HepG2 (cell line): ENCODE measurements at regions not wholly inside any gene's neighbourhood (a gene's known extent, or its start where the extent isn't known, plus 50 kb on each side); places are given as distances from the start of the nearest gene placed in this dataset.

ENCODE experiments used
- ATAC-seq: fragments of 200-7000 bp; cut with Tn5 transposase; 3 replicates; pipeline ENCODE4 v1.9.1; 2020; ENCODE audit warnings: mild to moderate bottlenecking, moderate library complexity
- BruUV-seq: library from RNA; stranded (reverse); fragments of 400-500 nt; replicated peaks from 2 replicates; lab custom pipeline; 2021; lab: Mats Ljungman, UMichigan
- CTCF ChIA-PET: fragments of 300-600 bp; formaldehyde crosslinking; extraction: SDS; loops from one replicate; lab custom pipeline; 2021; ENCODE audit warnings: low total read pairs, inconsistent platforms, low intra/inter-chr PET ratio; lab: Yijun Ruan, JAX
- POLR2A ChIA-PET: fragments of 350-600 bp; sonication (Branson Sonifier 250); formaldehyde crosslinking; loops from one replicate; lab custom pipeline; 2020; ENCODE audit warnings: antibody characterized with exemption, inconsistent platforms; lab: Yijun Ruan, JAX
- DNase-seq: peaks from one replicate; pipeline ENCODE4 v3.0.0-alpha.2; 2015; ENCODE audit warnings: low spot score
- FAIRE-seq: peaks from 3 replicates; lab custom pipeline; 2011; peaks lifted over from hg19 to GRCh38; lab: Jason Lieb, UNC
- H2AFZ ChIP-seq: one replicate; pipeline ENCODE4 v1.6.1; 2011; ENCODE audit warnings: low read length, inconsistent platforms
- H3K27ac ChIP-seq: fragments of 300-600 bp; 3 replicates; pipeline ENCODE4 v1.8.0; 2011; ENCODE audit warnings: mixed run types, mild to moderate bottlenecking, mixed read lengths, low read length, inconsistent platforms; ENCODE audit not compliant: insufficient read depth; ENCODE audit errors: extremely low read length
- H3K27me3 ChIP-seq, 2 experiments: fragments of 200-600 bp in 1 of 2; 2 replicates in 1 of 2; 3 replicates in 1 of 2; pipeline versions ENCODE4 v1.6.0 to v1.8.0; 2011; ENCODE audit warnings: low read length in 2 of 2, mild to moderate bottlenecking in 2 of 2, moderate library complexity in 2 of 2, inconsistent platforms in 1 of 2; ENCODE audit not compliant: insufficient read depth in 2 of 2, control insufficient read depth in 1 of 2
- H3K36me3 ChIP-seq, 2 experiments: fragments of 200-600 bp in 1 of 2; replicated peaks in 1 of 2; 2 replicates in 1 of 2; 3 replicates in 1 of 2; pipeline versions ENCODE4 v1.5.1 to v1.8.0; 2011; ENCODE audit warnings: low read length in 2 of 2, inconsistent platforms in 1 of 2; ENCODE audit not compliant: insufficient read depth in 2 of 2, control insufficient read depth in 1 of 2
- H3K4me1 ChIP-seq: 2 replicates; pipeline ENCODE4 v1.5.1; 2012; ENCODE audit warnings: low read length, inconsistent platforms; ENCODE audit not compliant: insufficient read depth
- H3K4me2 ChIP-seq: 2 replicates; pipeline ENCODE4 v1.6.0; 2011; ENCODE audit warnings: low read depth, low read length, inconsistent platforms
- H3K4me3 ChIP-seq, 3 experiments: fragments of 200-600 bp in 1 of 3; sonication (generic), shearing (Covaris generic) in 1 of 3; replicated peaks in 1 of 3; 2 replicates each; pipeline ENCODE4 v1.5.1; 2011 to 2016; ENCODE audit warnings: low read length in 3 of 3, inconsistent platforms in 2 of 3, low read depth in 2 of 3, mild to moderate bottlenecking in 2 of 3, control low read depth in 1 of 3, mixed read lengths in 1 of 3; ENCODE audit not compliant: insufficient read depth in 1 of 3
- H3K79me2 ChIP-seq: one replicate; pipeline ENCODE4 v1.6.1; 2011; ENCODE audit warnings: low read length, inconsistent platforms; ENCODE audit not compliant: insufficient read depth
- H3K9ac ChIP-seq: 2 replicates; pipeline ENCODE4 v1.6.0; 2011; ENCODE audit warnings: mild to moderate bottlenecking, low read depth, low read length, inconsistent platforms; ENCODE audit not compliant: insufficient read depth
- H3K9me3 ChIP-seq: 2 replicates; pipeline ENCODE4 v1.5.1; 2012; ENCODE audit warnings: mild to moderate bottlenecking, low read length
- H4K20me1 ChIP-seq: 2 replicates; pipeline ENCODE4 v1.6.0; 2011; ENCODE audit warnings: inconsistent platforms, mild to moderate bottlenecking, low read length, moderate library complexity; ENCODE audit not compliant: insufficient read depth
- ARNTL ChIP-seq: sonication (generic); formaldehyde crosslinking; IDR thresholded peaks from 2 replicates; pipeline ENCODE4 v1.4.0; 2020; ENCODE audit warnings: mild to moderate bottlenecking, missing genetic modification reagents
- CBX1 ChIP-seq: IDR thresholded peaks from one replicate; pipeline ENCODE4 v1.6.1; 2016; ENCODE audit warnings: antibody characterized with exemption, low read depth
- CBX2 ChIP-seq, 2 experiments: fragments of 200-600 bp in 1 of 2; sonication (generic); formaldehyde crosslinking in 1 of 2; IDR thresholded peaks; 2 replicates each; pipeline versions ENCODE4 v1.7.0 to v1.8.1; 2018 to 2022; ENCODE audit warnings: low read depth in 2 of 2, low read length in 1 of 2, mild to moderate bottlenecking in 1 of 2, missing genetic modification reagents in 1 of 2
- ELF3 ChIP-seq: IDR thresholded peaks from 2 replicates; pipeline ENCODE4 v1.6.1; 2016; ENCODE audit warnings: missing genetic modification reagents, missing compliant biosample characterization
- ELK4 ChIP-seq: sonication (generic); formaldehyde crosslinking; IDR thresholded peaks from 2 replicates; pipeline ENCODE4 v1.9.0; 2021; ENCODE audit warnings: missing genetic modification reagents, borderline replicate concordance
- FOXM1 ChIP-seq: sonication (generic); formaldehyde crosslinking; IDR thresholded peaks from 2 replicates; pipeline ENCODE4 v1.5.0; 2020; ENCODE audit warnings: missing genetic modification reagents
- FOXP4 ChIP-seq: sonication (generic); formaldehyde crosslinking; IDR thresholded peaks from 2 replicates; pipeline ENCODE4 v1.4.0; 2020; ENCODE audit warnings: missing genetic modification reagents
- GABPB1 ChIP-seq: IDR thresholded peaks from 2 replicates; pipeline ENCODE4 v1.6.1; 2016; ENCODE audit warnings: mild to moderate bottlenecking, missing genetic modification reagents, moderate library complexity, missing compliant biosample characterization
- GATA4 ChIP-seq: sonication (generic); IDR thresholded peaks from 2 replicates; pipeline ENCODE4 v1.6.1; 2016; ENCODE audit warnings: antibody characterized with exemption, low read depth, borderline replicate concordance
- KDM6A ChIP-seq: IDR thresholded peaks from 2 replicates; pipeline ENCODE4 v1.6.1; 2016; ENCODE audit warnings: low read depth
- LCORL ChIP-seq, 2 experiments: fragments of 450-650 bp in 1 of 2; sonication (generic) in 1 of 2; formaldehyde crosslinking in 1 of 2; IDR thresholded peaks; 2 replicates each; pipeline versions ENCODE4 v1.5.0 to v1.6.1; 2017 to 2020; ENCODE audit warnings: antibody characterized with exemption in 1 of 2, missing genetic modification reagents in 1 of 2
- REL ChIP-seq: sonication (generic); formaldehyde crosslinking; conservative IDR thresholded peaks from 2 replicates; pipeline ENCODE4 v1.8.0; 2022; ENCODE audit warnings: mild to moderate bottlenecking, missing genetic modification reagents, moderate library complexity
- RFXAP ChIP-seq: sonication (generic); formaldehyde crosslinking; IDR thresholded peaks from 2 replicates; pipeline ENCODE4 v1.4.0; 2020; ENCODE audit warnings: missing genetic modification reagents, borderline replicate concordance
- SMARCE1 ChIP-seq: fragments of 450-650 bp; IDR thresholded peaks from 2 replicates; pipeline ENCODE4 v1.6.1; 2017; ENCODE audit warnings: borderline replicate concordance
- SNRNP70 ChIP-seq: fragments of 200-400 bp; formaldehyde crosslinking; IDR thresholded peaks from 2 replicates; pipeline ENCODE4 v1.6.1; 2017; ENCODE audit warnings: mild to moderate bottlenecking, low read depth, low read length, moderate library complexity
- SP2 ChIP-seq: sonication (generic); formaldehyde crosslinking; IDR thresholded peaks from 2 replicates; pipeline ENCODE4 v1.5.1; 2020; ENCODE audit warnings: mild to moderate bottlenecking, missing genetic modification reagents
- TAF15 ChIP-seq: fragments of 200-400 bp; formaldehyde crosslinking; IDR thresholded peaks from one replicate; pipeline ENCODE4 v1.6.1; 2018; ENCODE audit warnings: mild to moderate bottlenecking, low read depth, low read length; ENCODE audit not compliant: poor library complexity, severe bottlenecking
- ZNF121 ChIP-seq: sonication (generic); formaldehyde crosslinking; IDR thresholded peaks from 2 replicates; pipeline ENCODE4 v1.5.0; 2020; ENCODE audit warnings: mild to moderate bottlenecking, missing genetic modification reagents
- ZNF24 ChIP-seq: fragments of 450-650 bp; IDR thresholded peaks from 2 replicates; pipeline ENCODE4 v1.6.1; 2017; ENCODE audit warnings: antibody characterized with exemption, mild to moderate bottlenecking
- ZNF703 ChIP-seq: sonication (generic); formaldehyde crosslinking; IDR thresholded peaks from 2 replicates; pipeline ENCODE4 v1.5.1; 2020; ENCODE audit warnings: missing genetic modification reagents, mild to moderate bottlenecking, moderate library complexity, borderline replicate concordance
- ZNF83 ChIP-seq: sonication (generic); formaldehyde crosslinking; IDR thresholded peaks from 2 replicates; pipeline ENCODE4 v1.4.0; 2020; ENCODE audit warnings: missing genetic modification reagents, mild to moderate bottlenecking, borderline replicate concordance
- ZSCAN29 ChIP-seq: sonication (generic); formaldehyde crosslinking; conservative IDR thresholded peaks from 2 replicates; pipeline ENCODE4 v1.4.0; 2020; ENCODE audit warnings: mild to moderate bottlenecking, missing genetic modification reagents
- WGBS: methylation state at CpG from one replicate; pipeline ENCODE4 v1.1.6; 2017; ENCODE audit warnings: low lambda C conversion rate; 5-methylcytosine and 5-hydroxymethylcytosine counted together
- in situ Hi-C: cut with HindIII; loops from 2 replicates; pipeline ENCODE4 v1.10.0; 2017; ENCODE audit warnings: low pct_unique_long_range_greater_than_20kb; ENCODE audit not compliant: extremely low pct_ligation_motif_present
- intact Hi-C: fragments of 100-400 bp; cut with micrococcal nuclease; formaldehyde crosslinking; loops from one replicate; pipeline ENCODE4 v1.10.0; 2022; ENCODE audit not compliant: unreplicated experiment

GRCh38 chr3:163541629-163542028, 1536.7 kb downstream of the SI start (continued):
- TF ChIP-seq RFXAP (CRISPR knock-in tag) (no peak), GABPB1 (no peak), KDM6A (CRISPR knock-in tag) (no peak), TAF15 (no peak), CBX2 (IDR thresholded peaks at IDR 0.05; ENCODE audit: low read depth, low read length) (no peak), CBX2 (CRISPR knock-in tag; IDR thresholded peaks at IDR 0.05; ENCODE audit: low read depth) (no peak), CBX1 (no peak), SP2 (CRISPR knock-in tag) (no peak)
- TF ChIP-seq, all 625 proteins: peak for 0

- Histone ChIP-seq H3K4me2 (no peak overlapping the region), H2AFZ (no peak overlapping the region), H3K79me2 (no peaks in the 10 kb centered on the region), H3K27ac (no peak overlapping the region), H3K27me3 (no peaks in the 10 kb centered on the region; a peak in 1 of 5 replicates), H3K4me1 (no peaks in the 10 kb centered on the region), H3K9ac (no peak overlapping the region), H3K36me3 (no peaks in the 10 kb centered on the region), H4K20me1 (no peaks in the 10 kb centered on the region), H3K4me3 (no peak overlapping the region), H3K9me3 (no peaks in the 10 kb centered on the region)
- CTCF ChIA-PET = no interaction called here
- intact Hi-C loops (no loop called here), in situ Hi-C loops (no loop called here)
- DNase-seq (no peak), ATAC-seq (no peak), FAIRE-seq (no peak)
- POLR2A ChIA-PET = no interaction called here
- BruUV-seq = no TSS peak
- 4% methylated on average over 4 of the region's 4 CpGs for WGBS
- TF ChIP-seq ARNTL (no peak), GATA4 (no peak), ZSCAN29 (CRISPR knock-in tag) (no peak), ZNF121 (CRISPR knock-in tag) (no peak), REL (CRISPR knock-in tag) (no peak), ZNF703 (no peak), FOXP4 (no peak), SNRNP70 (no peak), ZNF24 (no peak), ELF3 (CRISPR knock-in tag) (no peak), FOXM1 (CRISPR knock-in tag) (no peak), ELK4 (CRISPR knock-in tag) (no peak), LCORL (IDR thresholded peaks at IDR 0.05) (no peak), LCORL (CRISPR knock-in tag; IDR thresholded peaks at IDR 0.05) (no peak), ZNF83 (CRISPR knock-in tag) (no peak), SMARCE1 (no peak)
Observed at GRCh38 chr3:163538387-163538786, 1539.9 kb downstream of the SI start.
